ENCODE measurements at regions not wholly inside any gene's neighbourhood (a gene's known extent, or its start where the extent isn't known, plus 50 kb on each side); places are given as distances from the start of the nearest gene placed in this dataset.

- DNase-seq (no peak), ATAC-seq (no peak)
- H3K27me3 ChIP-seq: no peaks in the 10 kb centered on the region
- no peak overlapping the region for H3K4me3 ChIP-seq
- intact Hi-C loops (cut with DNase I; ENCODE audit: low total_unique reads): no loop called here
- in situ Hi-C loops (cut with MboI; ENCODE audit: low sequenced_read_pairs in 4 of 4): no loop called here
- H3K27ac ChIP-seq: no peak overlapping the region
- H3K9me3 ChIP-seq: no peaks in the 10 kb centered on the region
- no peaks in the 10 kb centered on the region for H3K4me1 ChIP-seq
- no peak for TF ChIP-seq POLR2A (IDR thresholded peaks at IDR 0.05)
- TF ChIP-seq, protein P1, sequence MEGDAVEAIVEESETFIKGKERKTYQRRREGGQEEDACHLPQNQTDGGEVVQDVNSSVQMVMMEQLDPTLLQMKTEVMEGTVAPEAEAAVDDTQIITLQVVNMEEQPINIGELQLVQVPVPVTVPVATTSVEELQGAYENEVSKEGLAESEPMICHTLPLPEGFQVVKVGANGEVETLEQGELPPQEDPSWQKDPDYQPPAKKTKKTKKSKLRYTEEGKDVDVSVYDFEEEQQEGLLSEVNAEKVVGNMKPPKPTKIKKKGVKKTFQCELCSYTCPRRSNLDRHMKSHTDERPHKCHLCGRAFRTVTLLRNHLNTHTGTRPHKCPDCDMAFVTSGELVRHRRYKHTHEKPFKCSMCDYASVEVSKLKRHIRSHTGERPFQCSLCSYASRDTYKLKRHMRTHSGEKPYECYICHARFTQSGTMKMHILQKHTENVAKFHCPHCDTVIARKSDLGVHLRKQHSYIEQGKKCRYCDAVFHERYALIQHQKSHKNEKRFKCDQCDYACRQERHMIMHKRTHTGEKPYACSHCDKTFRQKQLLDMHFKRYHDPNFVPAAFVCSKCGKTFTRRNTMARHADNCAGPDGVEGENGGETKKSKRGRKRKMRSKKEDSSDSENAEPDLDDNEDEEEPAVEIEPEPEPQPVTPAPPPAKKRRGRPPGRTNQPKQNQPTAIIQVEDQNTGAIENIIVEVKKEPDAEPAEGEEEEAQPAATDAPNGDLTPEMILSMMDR (IDR thresholded peaks at IDR 0.05 in 4 of 5, conservative IDR thresholded peaks at IDR 0.05 in 1 of 5): no peak
- H3K36me3 ChIP-seq: no peaks in the 10 kb centered on the region
Measured at GRCh38 chr3:102240720-102241119, 194.1 kb upstream of the ZPLD1 start.

GRCh38 chr3:102248981-102249705, 185.7 kb upstream of the ZPLD1 start:
- in situ Hi-C loops (cut with MboI; ENCODE audit: low sequenced_read_pairs in 4 of 4) (no loop called here), intact Hi-C loops (cut with DNase I; ENCODE audit: low total_unique reads) (no loop called here)
- ATAC-seq (no peak), DNase-seq (no peak)
- no peak overlapping the region for H3K4me3 ChIP-seq
- no peaks in the 10 kb centered on the region for H3K4me1 ChIP-seq
- H3K9me3 ChIP-seq: no peaks in the 10 kb centered on the region
- TF ChIP-seq POLR2A (IDR thresholded peaks at IDR 0.05): no peak
- no peaks in the 10 kb centered on the region for H3K27me3 ChIP-seq
- H3K27ac ChIP-seq: no peak overlapping the region
- H3K36me3 ChIP-seq: no peaks in the 10 kb centered on the region

- DNase-seq (no peak), ATAC-seq (no peak)
- no peak overlapping the region for H3K4me3 ChIP-seq
- H3K27me3 ChIP-seq: no peaks in the 10 kb centered on the region
- no peak overlapping the region for H3K27ac ChIP-seq
- no peak for TF ChIP-seq POLR2A (IDR thresholded peaks at IDR 0.05)
- TF ChIP-seq, protein P1 (IDR thresholded peaks at IDR 0.05 in 4 of 5, conservative IDR thresholded peaks at IDR 0.05 in 1 of 5): no peak
- in situ Hi-C loops (cut with MboI; ENCODE audit: low sequenced_read_pairs in 4 of 4): no loop called here
- no peaks in the 10 kb centered on the region for H3K36me3 ChIP-seq
- intact Hi-C loops (cut with DNase I; ENCODE audit: low total_unique reads): no loop called here
- no peaks in the 10 kb centered on the region for H3K9me3 ChIP-seq
- no peaks in the 10 kb centered on the region for H3K4me1 ChIP-seq
Measured at GRCh38 chr3:102255736-102256135, 179.1 kb upstream of the ZPLD1 start.

GRCh38 chr3:102258666-102259227, 176.1 kb upstream of the ZPLD1 start:
- in situ Hi-C loops (cut with MboI; ENCODE audit: low sequenced_read_pairs in 4 of 4) (no loop called here), intact Hi-C loops (cut with DNase I; ENCODE audit: low total_unique reads) (no loop called here)
- TF ChIP-seq, protein P1 (IDR thresholded peaks at IDR 0.05 in 4 of 5, conservative IDR thresholded peaks at IDR 0.05 in 1 of 5): no peak
- no peak for TF ChIP-seq POLR2A (IDR thresholded peaks at IDR 0.05)
- H3K27ac ChIP-seq: no peak overlapping the region
- DNase-seq (no peak), ATAC-seq (no peak)
- no peak overlapping the region for H3K4me3 ChIP-seq
- H3K36me3 ChIP-seq: no peaks in the 10 kb centered on the region
- no peaks in the 10 kb centered on the region for H3K9me3 ChIP-seq
- no peaks in the 10 kb centered on the region for H3K4me1 ChIP-seq
- no peaks in the 10 kb centered on the region for H3K27me3 ChIP-seq

DNA sequence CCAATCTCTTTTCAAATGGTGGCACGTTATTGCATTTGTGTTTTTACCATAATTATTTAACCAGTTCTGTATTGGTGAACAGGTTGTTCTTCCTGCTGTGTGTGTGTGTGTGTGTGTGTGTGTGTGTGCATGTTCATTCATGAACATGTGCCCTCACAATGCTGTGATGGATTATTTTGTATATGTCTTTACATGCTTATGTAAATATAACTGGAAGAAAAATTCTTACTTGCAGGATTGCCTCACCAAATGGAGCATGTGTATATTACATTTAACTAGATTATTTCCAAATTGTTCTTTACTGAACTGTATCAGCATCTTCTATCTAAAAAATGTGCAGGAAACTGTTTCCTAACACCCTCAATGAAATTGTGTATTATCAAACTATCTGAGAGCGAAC, 175.2 kb upstream of the ZPLD1 start:
- in situ Hi-C loops (cut with MboI; ENCODE audit: low sequenced_read_pairs in 4 of 4): no loop called here
- no peaks in the 10 kb centered on the region for H3K36me3 ChIP-seq
- H3K4me3 ChIP-seq: no peak overlapping the region
- intact Hi-C loops (cut with DNase I; ENCODE audit: low total_unique reads): no loop called here
- ATAC-seq (no peak), DNase-seq (no peak)
- H3K27ac ChIP-seq: no peak overlapping the region
- H3K4me1 ChIP-seq: no peaks in the 10 kb centered on the region
- H3K27me3 ChIP-seq: no peaks in the 10 kb centered on the region
- no peak for TF ChIP-seq POLR2A (IDR thresholded peaks at IDR 0.05)
- TF ChIP-seq, protein P1 (IDR thresholded peaks at IDR 0.05 in 4 of 5, conservative IDR thresholded peaks at IDR 0.05 in 1 of 5): no peak
- H3K9me3 ChIP-seq: no peaks in the 10 kb centered on the region

All from gastrocnemius medialis (tissue), 4 donors.